ENCODE measurements at regions not wholly inside any gene's neighbourhood (a gene's known extent, or its start where the extent isn't known, plus 50 kb on each side); places are given as distances from the start of the nearest gene placed in this dataset.

DNA sequence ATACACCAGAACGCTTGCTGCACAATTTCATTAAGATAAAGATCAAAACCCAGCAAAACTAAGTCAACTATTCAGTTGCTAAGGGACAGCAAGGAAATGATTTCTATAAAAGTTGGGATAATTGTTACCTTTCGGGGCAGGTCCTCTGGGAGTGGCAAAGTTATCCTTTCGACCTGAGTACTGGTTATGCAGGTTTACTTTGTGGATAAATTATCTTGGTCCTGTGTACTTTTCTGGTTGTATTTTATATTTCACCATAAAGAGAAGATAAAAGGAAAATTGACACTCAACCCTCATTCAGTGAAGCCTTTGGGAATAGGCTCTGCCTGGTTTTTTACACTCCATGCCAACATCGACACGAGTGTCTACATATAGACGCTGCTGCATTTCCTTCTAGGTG lies 146.5 kb downstream of the SYK start:
- H3K4me1 ChIP-seq (ENCODE audit: control insufficient read depth in 2 of 2, insufficient read depth in 2 of 2, low read length in 2 of 2), result no peaks in the 10 kb centered on the region
- no peak overlapping the region for H3K27ac ChIP-seq (ENCODE audit: low read length in 2 of 2)
- Mint-ChIP-seq H3K27ac (no peak overlapping the region), H3K9me3 (ENCODE audit: insufficient read depth) (no peaks in the 10 kb centered on the region), H3K4me1 (no peaks in the 10 kb centered on the region), H3K27me3 (peaks cover 32% of the 10 kb centered on the region), H3K4me3 (no peak overlapping the region)
- no peaks in the 10 kb centered on the region for H3K79me2 ChIP-seq (ENCODE audit: control insufficient read depth, insufficient read depth, low read length)
- H3K9me3 ChIP-seq (ENCODE audit: control extremely low read depth in 1 of 3, control insufficient read depth in 2 of 3, insufficient read depth in 1 of 3, low read length in 2 of 3), result no peaks in the 10 kb centered on the region
- H2AFZ ChIP-seq (ENCODE audit: insufficient read depth, low read depth, low read length, poor library complexity, severe bottlenecking), result no peak overlapping the region
- H3K4me2 ChIP-seq (replicated peaks; ENCODE audit: low read depth, low read length, poor library complexity, severe bottlenecking), result no peak overlapping the region
- DNase-seq (no peak), ATAC-seq (ENCODE audit: low read depth) (no peak)
- H3K9ac ChIP-seq (ENCODE audit: low read length), result no peak overlapping the region
- ChIA-PET CTCF (no interaction called here), POLR2A (no interaction called here)
- no peaks in the 10 kb centered on the region for H4K20me1 ChIP-seq (ENCODE audit: control insufficient read depth, insufficient read depth, low read length, poor library complexity, severe bottlenecking)
- peaks cover 0 to 18% (median 2%) of the 10 kb centered on the region in 4 experiments for H3K27me3 ChIP-seq (replicated peaks in 1 of 4; ENCODE audit: control extremely low read depth in 1 of 4, control insufficient read depth in 3 of 4, insufficient read depth in 4 of 4, low read length in 3 of 4)
- 88% methylated on average over 4 of the region's 6 CpGs for WGBS (ENCODE audit: insufficient coverage)
- intact Hi-C loops (cut with micrococcal nuclease), result no loop called here
- TF ChIP-seq EZH2 (IDR thresholded peaks at IDR 0.05; ENCODE audit: borderline replicate concordance, insufficient read depth, low read depth, low read length, poor library complexity, severe bottlenecking), result no peak
- TF ChIP-seq, protein P1, sequence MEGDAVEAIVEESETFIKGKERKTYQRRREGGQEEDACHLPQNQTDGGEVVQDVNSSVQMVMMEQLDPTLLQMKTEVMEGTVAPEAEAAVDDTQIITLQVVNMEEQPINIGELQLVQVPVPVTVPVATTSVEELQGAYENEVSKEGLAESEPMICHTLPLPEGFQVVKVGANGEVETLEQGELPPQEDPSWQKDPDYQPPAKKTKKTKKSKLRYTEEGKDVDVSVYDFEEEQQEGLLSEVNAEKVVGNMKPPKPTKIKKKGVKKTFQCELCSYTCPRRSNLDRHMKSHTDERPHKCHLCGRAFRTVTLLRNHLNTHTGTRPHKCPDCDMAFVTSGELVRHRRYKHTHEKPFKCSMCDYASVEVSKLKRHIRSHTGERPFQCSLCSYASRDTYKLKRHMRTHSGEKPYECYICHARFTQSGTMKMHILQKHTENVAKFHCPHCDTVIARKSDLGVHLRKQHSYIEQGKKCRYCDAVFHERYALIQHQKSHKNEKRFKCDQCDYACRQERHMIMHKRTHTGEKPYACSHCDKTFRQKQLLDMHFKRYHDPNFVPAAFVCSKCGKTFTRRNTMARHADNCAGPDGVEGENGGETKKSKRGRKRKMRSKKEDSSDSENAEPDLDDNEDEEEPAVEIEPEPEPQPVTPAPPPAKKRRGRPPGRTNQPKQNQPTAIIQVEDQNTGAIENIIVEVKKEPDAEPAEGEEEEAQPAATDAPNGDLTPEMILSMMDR (IDR thresholded peaks at IDR 0.05), result no peak
- no peaks in the 10 kb centered on the region for H3K36me3 ChIP-seq (replicated peaks in 1 of 2; ENCODE audit: control extremely low read depth in 1 of 2, control insufficient read depth in 1 of 2, extremely low read depth in 1 of 2, insufficient read depth in 2 of 2, low read length in 1 of 2)
- H3K4me3 ChIP-seq (ENCODE audit: control extremely low read depth in 1 of 5, extremely low read depth in 1 of 5, insufficient read depth in 1 of 5, low read depth in 2 of 5, low read length in 4 of 5), result no peak overlapping the region

DNA sequence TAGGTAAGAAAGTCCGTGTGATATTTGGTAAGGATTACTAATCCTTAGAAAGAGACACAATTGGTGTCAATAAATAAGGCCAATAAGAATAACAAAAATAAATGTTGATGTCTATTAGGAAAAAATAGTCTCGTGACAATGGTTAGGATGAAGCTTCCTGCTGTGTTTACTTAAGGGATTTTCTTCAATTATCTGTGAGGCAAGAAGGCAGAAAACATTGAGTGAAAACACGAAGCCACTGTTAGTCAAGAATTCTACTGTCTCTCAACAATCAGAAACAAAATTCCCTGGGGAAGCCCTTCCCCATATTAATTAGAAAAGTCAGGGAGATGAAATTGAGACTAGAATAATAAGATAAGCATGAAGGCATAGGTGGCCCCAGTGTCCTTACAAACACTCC lies 149.0 kb downstream of the SYK start:
- no peak overlapping the region for H3K9ac ChIP-seq (ENCODE audit: low read length)
- DNase-seq (no peak), ATAC-seq (ENCODE audit: low read depth) (no peak)
- H3K4me2 ChIP-seq (replicated peaks; ENCODE audit: low read depth, low read length, poor library complexity, severe bottlenecking), result no peak overlapping the region
- H3K27me3 ChIP-seq (replicated peaks in 1 of 4; ENCODE audit: control extremely low read depth in 1 of 4, control insufficient read depth in 3 of 4, insufficient read depth in 4 of 4, low read length in 3 of 4), result peaks cover 0 to 11% (median 2%) of the 10 kb centered on the region in 4 experiments
- no peak overlapping the region for H3K27ac ChIP-seq (ENCODE audit: low read length in 2 of 2)
- peaks cover 41% of the 10 kb centered on the region for H3K27me3 Mint-ChIP-seq
- H3K4me1 Mint-ChIP-seq, result no peaks in the 10 kb centered on the region
- H3K4me3 ChIP-seq (ENCODE audit: control extremely low read depth in 1 of 5, extremely low read depth in 1 of 5, insufficient read depth in 1 of 5, low read depth in 2 of 5, low read length in 4 of 5), result no peak overlapping the region
- H3K9me3 Mint-ChIP-seq (ENCODE audit: insufficient read depth), result no peaks in the 10 kb centered on the region
- H3K36me3 ChIP-seq (replicated peaks in 1 of 2; ENCODE audit: control extremely low read depth in 1 of 2, control insufficient read depth in 1 of 2, extremely low read depth in 1 of 2, insufficient read depth in 2 of 2, low read length in 1 of 2), result no peaks in the 10 kb centered on the region
- no peak overlapping the region for H2AFZ ChIP-seq (ENCODE audit: insufficient read depth, low read depth, low read length, poor library complexity, severe bottlenecking)
- CTCF ChIA-PET, result no interaction called here
- TF ChIP-seq, protein P1 (IDR thresholded peaks at IDR 0.05), result no peak
- TF ChIP-seq EZH2 (IDR thresholded peaks at IDR 0.05; ENCODE audit: borderline replicate concordance, insufficient read depth, low read depth, low read length, poor library complexity, severe bottlenecking), result no peak
- H3K27ac Mint-ChIP-seq, result no peak overlapping the region
- no peaks in the 10 kb centered on the region for H3K4me1 ChIP-seq (ENCODE audit: control insufficient read depth in 2 of 2, insufficient read depth in 2 of 2, low read length in 2 of 2)
- no peaks in the 10 kb centered on the region for H3K9me3 ChIP-seq (ENCODE audit: control extremely low read depth in 1 of 3, control insufficient read depth in 2 of 3, insufficient read depth in 1 of 3, low read length in 2 of 3)
- POLR2A ChIA-PET, result no interaction called here
- no peaks in the 10 kb centered on the region for H4K20me1 ChIP-seq (ENCODE audit: control insufficient read depth, insufficient read depth, low read length, poor library complexity, severe bottlenecking)
- no CpG with 5 or more reads among the region's 3 CpGs for WGBS (ENCODE audit: insufficient coverage)
- H3K79me2 ChIP-seq (ENCODE audit: control insufficient read depth, insufficient read depth, low read length), result no peaks in the 10 kb centered on the region
- H3K4me3 Mint-ChIP-seq, result no peak overlapping the region
- intact Hi-C loops (cut with micrococcal nuclease), result no loop called here
